KMS-11 (cell line): ENCODE measurements at regions not wholly inside any gene's neighbourhood (a gene's known extent, or its start where the extent isn't known, plus 50 kb on each side); places are given as distances from the start of the nearest gene placed in this dataset.

ENCODE experiments used
- H2AFZ ChIP-seq: fragments of 200-600 bp; sonication (generic); 2 replicates; pipeline ENCODE4 v1.6.1; 2016; ENCODE audit warnings: antibody characterized with exemption, mixed run types, low read depth
- H3K27ac ChIP-seq: fragments of 200-600 bp; sonication (generic); 2 replicates; pipeline ENCODE4 v1.6.1; 2016; ENCODE audit warnings: mild to moderate bottlenecking, mixed run types
- H3K27me3 ChIP-seq: fragments of 200-600 bp; sonication (generic); 2 replicates; pipeline ENCODE4 v1.6.1; 2017; ENCODE audit warnings: mild to moderate bottlenecking, low read depth, mixed run types, moderate library complexity; ENCODE audit not compliant: insufficient read depth
- H3K36me3 ChIP-seq: fragments of 200-600 bp; sonication (generic); 2 replicates; pipeline ENCODE4 v1.6.1; 2017; ENCODE audit warnings: mild to moderate bottlenecking, mixed run types; ENCODE audit not compliant: insufficient read depth
- H3K4me1 ChIP-seq: fragments of 200-600 bp; sonication (generic); 2 replicates; pipeline ENCODE4 v1.6.1; 2016; ENCODE audit warnings: mild to moderate bottlenecking, low read depth, mixed run types; ENCODE audit not compliant: poor library complexity, severe bottlenecking
- H3K4me2 ChIP-seq: fragments of 200-600 bp; sonication (generic); 2 replicates; pipeline ENCODE4 v1.7.0; 2016; ENCODE audit warnings: mild to moderate bottlenecking, mixed run types
- H3K4me3 ChIP-seq: fragments of 200-600 bp; sonication (generic); IDR thresholded peaks from 2 replicates; pipeline ENCODE4 v1.6.1; 2017; ENCODE audit warnings: low read depth, low read length, mixed read lengths; ENCODE audit not compliant: insufficient read depth
- H3K79me2 ChIP-seq: fragments of 200-600 bp; sonication (generic); 2 replicates; pipeline ENCODE4 v1.6.1; 2016; ENCODE audit warnings: low read depth, mixed run types; ENCODE audit not compliant: insufficient read depth
- H3K9ac ChIP-seq: fragments of 200-600 bp; sonication (generic); 2 replicates; pipeline ENCODE4 v1.6.1; 2016; ENCODE audit warnings: mild to moderate bottlenecking, mixed run types
- H4K20me1 ChIP-seq: fragments of 200-600 bp; sonication (generic); 2 replicates; pipeline ENCODE4 v1.6.1; 2016; ENCODE audit warnings: mild to moderate bottlenecking, mixed run types; ENCODE audit not compliant: insufficient read depth
- TF ChIP-seq, protein P1 (sequence below): fragments of 200-600 bp; sonication (generic); conservative IDR thresholded peaks from 2 replicates; pipeline ENCODE4 v1.6.1; 2017; ENCODE audit warnings: low read depth, mild to moderate bottlenecking, antibody characterized with exemption, low read length, moderate library complexity, mixed read lengths

DNA sequence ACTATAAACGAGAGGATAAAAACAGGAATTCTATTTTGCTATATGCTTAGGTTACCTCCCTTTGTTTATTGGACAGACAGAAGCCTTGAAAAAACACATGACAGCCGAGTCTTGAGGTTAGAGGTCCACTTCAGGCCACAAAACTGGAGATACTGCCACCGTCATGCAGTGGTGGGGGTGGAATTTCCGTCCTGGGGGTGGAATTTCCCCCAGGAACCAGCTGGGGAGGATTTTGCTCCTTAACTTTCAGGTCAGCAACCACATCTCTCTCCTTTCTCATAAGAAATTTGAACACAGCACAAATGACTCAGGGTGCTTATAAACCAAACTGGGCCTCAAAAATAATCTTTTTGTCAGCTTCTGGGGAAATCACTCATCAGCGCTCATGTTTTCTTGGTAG, 545.8 kb upstream of the ADAMTS9 start:
- no peak overlapping the region for H3K4me2 ChIP-seq
- H3K36me3 ChIP-seq, result no peaks in the 10 kb centered on the region
- no peak overlapping the region for H3K4me3 ChIP-seq
- TF ChIP-seq, protein P1, sequence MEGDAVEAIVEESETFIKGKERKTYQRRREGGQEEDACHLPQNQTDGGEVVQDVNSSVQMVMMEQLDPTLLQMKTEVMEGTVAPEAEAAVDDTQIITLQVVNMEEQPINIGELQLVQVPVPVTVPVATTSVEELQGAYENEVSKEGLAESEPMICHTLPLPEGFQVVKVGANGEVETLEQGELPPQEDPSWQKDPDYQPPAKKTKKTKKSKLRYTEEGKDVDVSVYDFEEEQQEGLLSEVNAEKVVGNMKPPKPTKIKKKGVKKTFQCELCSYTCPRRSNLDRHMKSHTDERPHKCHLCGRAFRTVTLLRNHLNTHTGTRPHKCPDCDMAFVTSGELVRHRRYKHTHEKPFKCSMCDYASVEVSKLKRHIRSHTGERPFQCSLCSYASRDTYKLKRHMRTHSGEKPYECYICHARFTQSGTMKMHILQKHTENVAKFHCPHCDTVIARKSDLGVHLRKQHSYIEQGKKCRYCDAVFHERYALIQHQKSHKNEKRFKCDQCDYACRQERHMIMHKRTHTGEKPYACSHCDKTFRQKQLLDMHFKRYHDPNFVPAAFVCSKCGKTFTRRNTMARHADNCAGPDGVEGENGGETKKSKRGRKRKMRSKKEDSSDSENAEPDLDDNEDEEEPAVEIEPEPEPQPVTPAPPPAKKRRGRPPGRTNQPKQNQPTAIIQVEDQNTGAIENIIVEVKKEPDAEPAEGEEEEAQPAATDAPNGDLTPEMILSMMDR, result no peak
- H3K79me2 ChIP-seq, result no peaks in the 10 kb centered on the region
- H3K27me3 ChIP-seq, result no peaks in the 10 kb centered on the region
- H3K27ac ChIP-seq, result no peak overlapping the region
- no peaks in the 10 kb centered on the region for H4K20me1 ChIP-seq
- H3K9ac ChIP-seq, result no peak overlapping the region
- no peaks in the 10 kb centered on the region for H3K4me1 ChIP-seq
- H2AFZ ChIP-seq, result no peak overlapping the region

DNA sequence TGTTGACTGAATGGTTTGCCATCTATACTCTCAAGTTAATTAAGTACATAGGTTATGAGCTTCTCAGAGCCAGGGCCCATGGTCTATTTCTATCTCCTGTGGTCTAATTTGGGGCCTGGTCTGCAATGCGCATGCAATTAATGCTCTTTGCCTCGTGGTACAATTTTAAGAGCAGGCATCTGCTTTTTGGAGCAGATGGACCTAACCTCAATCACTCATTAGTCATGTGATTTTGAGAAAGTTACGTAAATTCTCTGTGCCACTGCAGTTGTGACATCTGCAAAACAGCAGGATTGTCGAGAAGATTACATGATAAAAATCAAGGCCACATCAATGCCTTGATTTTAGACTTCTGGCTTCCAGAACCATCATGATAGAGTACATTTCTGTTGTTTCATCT, 543.7 kb upstream of the ADAMTS9 start:
- Histone ChIP-seq H3K27me3 (no peaks in the 10 kb centered on the region), H3K4me1 (no peaks in the 10 kb centered on the region), H3K79me2 (no peaks in the 10 kb centered on the region), H3K9ac (no peak overlapping the region), H3K4me3 (no peak overlapping the region), H3K4me2 (no peak overlapping the region), H3K36me3 (no peaks in the 10 kb centered on the region), H2AFZ (no peak overlapping the region), H4K20me1 (no peaks in the 10 kb centered on the region), H3K27ac (no peak overlapping the region)
- TF ChIP-seq, protein P1, result no peak

GRCh38 chr3:65230261-65231139, 542.7 kb upstream of the ADAMTS9 start:
- no peaks in the 10 kb centered on the region for H3K79me2 ChIP-seq
- no peak overlapping the region for H2AFZ ChIP-seq
- H3K4me1 ChIP-seq, result no peaks in the 10 kb centered on the region
- no peaks in the 10 kb centered on the region for H3K36me3 ChIP-seq
- no peak overlapping the region for H3K4me3 ChIP-seq
- no peak overlapping the region for H3K4me2 ChIP-seq
- no peak overlapping the region for H3K27ac ChIP-seq
- no peaks in the 10 kb centered on the region for H4K20me1 ChIP-seq
- TF ChIP-seq, protein P1, result no peak
- no peaks in the 10 kb centered on the region for H3K27me3 ChIP-seq
- H3K9ac ChIP-seq, result no peak overlapping the region

DNA sequence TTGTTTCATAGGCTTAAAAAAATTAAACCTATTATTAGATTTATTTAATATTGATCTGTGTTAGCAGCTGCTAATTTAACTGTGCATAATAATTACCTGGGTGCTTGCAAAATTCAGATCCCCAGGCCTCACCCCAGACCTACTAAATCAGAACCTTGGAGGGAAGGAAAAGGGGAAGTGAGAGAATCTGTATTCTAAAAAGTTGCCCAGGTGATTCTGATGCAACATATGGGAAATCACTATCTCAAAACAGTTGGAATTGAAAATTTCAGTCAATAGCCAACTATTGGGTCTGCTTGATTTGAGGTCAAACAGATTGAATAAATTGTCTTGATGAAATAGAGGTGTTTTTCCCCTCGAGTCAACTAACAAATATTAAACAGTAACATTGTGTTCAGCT, 538.5 kb upstream of the ADAMTS9 start:
- no peaks in the 10 kb centered on the region for H3K4me1 ChIP-seq
- H4K20me1 ChIP-seq, result no peaks in the 10 kb centered on the region
- H3K27me3 ChIP-seq, result no peaks in the 10 kb centered on the region
- TF ChIP-seq, protein P1, result no peak
- H3K4me3 ChIP-seq, result no peak overlapping the region
- no peaks in the 10 kb centered on the region for H3K36me3 ChIP-seq
- H3K9ac ChIP-seq, result no peak overlapping the region
- H3K4me2 ChIP-seq, result no peak overlapping the region
- H3K79me2 ChIP-seq, result no peaks in the 10 kb centered on the region
- no peak overlapping the region for H3K27ac ChIP-seq
- no peak overlapping the region for H2AFZ ChIP-seq
